Natural killer cell (primary cell): ENCODE measurements at regions not wholly inside any gene's neighbourhood (a gene's known extent, or its start where the extent isn't known, plus 50 kb on each side); places are given as distances from the start of the nearest gene placed in this dataset.

ENCODE experiments used
- ATAC-seq, 3 donors: fragments of 150-1000 bp in 2 of 3; fragments of 200-7000 bp in 1 of 3; cut with Tn5 transposase; 1 replicate in 1 of 3; 2 replicates in 2 of 3; pipeline ENCODE4 v1.10.0; 2021; ENCODE audit warnings: mild to moderate bottlenecking in 2 of 3, moderate library complexity in 2 of 3
- DNase-seq, 2 donors: peaks; one replicate each; pipeline versions ENCODE4 v3.0.0 to v3.0.0-alpha.2; 2013 to 2021; ENCODE audit warnings: mixed read lengths in 1 of 2
- H3K27ac ChIP-seq: one replicate; pipeline ENCODE4 v1.5.1; 2013; ENCODE audit warnings: mild to moderate bottlenecking, low read length
- H3K27me3 ChIP-seq: one replicate; pipeline ENCODE4 v1.6.1; 2013; ENCODE audit warnings: low read length; ENCODE audit not compliant: control insufficient read depth, insufficient read depth
- H3K36me3 ChIP-seq: one replicate; pipeline ENCODE4 v1.6.1; 2013; ENCODE audit warnings: low read length; ENCODE audit not compliant: control insufficient read depth, insufficient read depth
- H3K4me1 ChIP-seq: one replicate; pipeline ENCODE4 v1.6.1; 2013; ENCODE audit warnings: low read length; ENCODE audit not compliant: control insufficient read depth, insufficient read depth
- H3K4me3 ChIP-seq: one replicate; pipeline ENCODE4 v1.5.1; 2013; ENCODE audit warnings: low read length
- H3K9me3 ChIP-seq: one replicate; pipeline ENCODE4 v1.6.1; 2013; ENCODE audit warnings: low read length; ENCODE audit not compliant: control insufficient read depth, insufficient read depth
- H3K27ac Mint-ChIP-seq, 2 donors: one replicate each; pipeline ENCODE4 v1.8.0; 2022; ENCODE audit warnings: mild to moderate bottlenecking in 2 of 2, mixed read lengths in 2 of 2, moderate library complexity in 1 of 2
- H3K27me3 Mint-ChIP-seq, 2 donors: one replicate each; pipeline ENCODE4 v1.8.0; 2022; ENCODE audit warnings: low read depth in 2 of 2, mixed read lengths in 2 of 2
- H3K36me3 Mint-ChIP-seq: one replicate; pipeline ENCODE4 v1.8.0; 2022; ENCODE audit warnings: mixed read lengths
- H3K4me1 Mint-ChIP-seq, 2 donors: one replicate each; pipeline ENCODE4 v1.8.0; 2022; ENCODE audit warnings: mixed read lengths in 2 of 2
- H3K4me3 Mint-ChIP-seq: one replicate; pipeline ENCODE4 v1.8.0; 2022; ENCODE audit warnings: mild to moderate bottlenecking, moderate library complexity, mixed read lengths
- H3K9me3 Mint-ChIP-seq, 2 donors: one replicate each; pipeline ENCODE4 v1.8.0; 2022; ENCODE audit warnings: mixed read lengths in 2 of 2
- WGBS: methylation state at CpG from one replicate; pipeline ENCODE4 v1.1.7; 2013; ENCODE audit warnings: missing lambda C conversion rate; ENCODE audit not compliant: insufficient coverage; 5-methylcytosine and 5-hydroxymethylcytosine counted together
- intact Hi-C: fragments of 100-400 bp; cut with micrococcal nuclease; formaldehyde crosslinking; loops from one replicate; pipeline ENCODE4 v1.14.2; 2022
- TF ChIP-seq, protein P1 (sequence below): fragments of 200-600 bp; IDR thresholded peaks from one replicate; pipeline ENCODE4 v1.8.0; 2022; ENCODE audit warnings: antibody characterized with exemption

GRCh38 chr6:18600255-18600654, 213.1 kb downstream of the RNF144B start:
- no peak overlapping the region for H3K4me3 ChIP-seq
- H3K27me3 ChIP-seq = no peaks in the 10 kb centered on the region
- H3K4me1 ChIP-seq = no peaks in the 10 kb centered on the region
- peaks cover 5 to 22% of the 10 kb centered on the region in 2 donors for H3K27me3 Mint-ChIP-seq
- H3K9me3 Mint-ChIP-seq = no peaks in the 10 kb centered on the region
- no peak overlapping the region for H3K27ac ChIP-seq
- H3K27ac Mint-ChIP-seq = no peak overlapping the region
- intact Hi-C loops = no loop called here
- DNase-seq = no peak
- WGBS = 58% methylated on average over 2 of the region's 2 CpGs
- H3K4me1 Mint-ChIP-seq = peaks cover 5 to 7% of the 10 kb centered on the region in 2 donors
- H3K36me3 Mint-ChIP-seq = no peaks in the 10 kb centered on the region
- ATAC-seq = no peak
- TF ChIP-seq, protein P1, sequence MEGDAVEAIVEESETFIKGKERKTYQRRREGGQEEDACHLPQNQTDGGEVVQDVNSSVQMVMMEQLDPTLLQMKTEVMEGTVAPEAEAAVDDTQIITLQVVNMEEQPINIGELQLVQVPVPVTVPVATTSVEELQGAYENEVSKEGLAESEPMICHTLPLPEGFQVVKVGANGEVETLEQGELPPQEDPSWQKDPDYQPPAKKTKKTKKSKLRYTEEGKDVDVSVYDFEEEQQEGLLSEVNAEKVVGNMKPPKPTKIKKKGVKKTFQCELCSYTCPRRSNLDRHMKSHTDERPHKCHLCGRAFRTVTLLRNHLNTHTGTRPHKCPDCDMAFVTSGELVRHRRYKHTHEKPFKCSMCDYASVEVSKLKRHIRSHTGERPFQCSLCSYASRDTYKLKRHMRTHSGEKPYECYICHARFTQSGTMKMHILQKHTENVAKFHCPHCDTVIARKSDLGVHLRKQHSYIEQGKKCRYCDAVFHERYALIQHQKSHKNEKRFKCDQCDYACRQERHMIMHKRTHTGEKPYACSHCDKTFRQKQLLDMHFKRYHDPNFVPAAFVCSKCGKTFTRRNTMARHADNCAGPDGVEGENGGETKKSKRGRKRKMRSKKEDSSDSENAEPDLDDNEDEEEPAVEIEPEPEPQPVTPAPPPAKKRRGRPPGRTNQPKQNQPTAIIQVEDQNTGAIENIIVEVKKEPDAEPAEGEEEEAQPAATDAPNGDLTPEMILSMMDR = no peak
- no peaks in the 10 kb centered on the region for H3K36me3 ChIP-seq
- no peaks in the 10 kb centered on the region for H3K9me3 ChIP-seq
- H3K4me3 Mint-ChIP-seq = no peak overlapping the region

DNA sequence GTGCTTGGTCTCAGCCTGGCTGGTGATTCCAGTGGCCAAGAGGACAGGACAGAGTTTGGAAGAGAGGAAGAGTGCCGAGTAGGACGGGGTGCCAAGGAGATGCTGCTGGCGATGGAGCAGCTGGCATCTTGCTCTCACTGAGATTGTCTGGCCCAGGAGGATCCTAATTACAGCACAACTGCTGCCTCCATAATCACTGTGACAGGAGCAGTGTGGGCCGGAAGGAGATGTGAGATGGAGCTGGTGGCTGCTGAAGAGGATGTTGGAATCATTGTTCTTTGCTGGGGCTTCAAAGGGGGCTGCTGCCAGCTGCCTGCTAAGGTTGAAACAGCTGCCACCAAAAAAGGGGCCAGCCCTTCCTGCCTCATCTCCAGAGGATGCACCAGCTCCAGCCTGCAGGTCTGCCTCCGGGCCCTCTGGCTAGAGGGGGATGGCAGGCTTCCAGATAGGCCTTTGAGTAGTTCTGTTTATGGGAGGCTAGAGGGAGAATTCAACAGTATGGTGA, 214.4 kb downstream of the RNF144B start:
- Histone ChIP-seq H3K9me3 (no peaks in the 10 kb centered on the region), H3K27me3 (peaks cover 3% of the 10 kb centered on the region), H3K4me3 (no peak overlapping the region), H3K36me3 (no peaks in the 10 kb centered on the region), H3K27ac (no peak overlapping the region), H3K4me1 (no peaks in the 10 kb centered on the region)
- no peaks in the 10 kb centered on the region for H3K36me3 Mint-ChIP-seq
- peaks cover 0 to under 1% of the 10 kb centered on the region in 2 donors for H3K4me1 Mint-ChIP-seq
- no peak overlapping the region for H3K27ac Mint-ChIP-seq
- DNase-seq = no peak
- no peak for ATAC-seq
- TF ChIP-seq, protein P1 = no peak
- no peak overlapping the region for H3K4me3 Mint-ChIP-seq
- 77% methylated on average over 5 of the region's 5 CpGs for WGBS
- H3K27me3 Mint-ChIP-seq = peaks cover 5 to 9% of the 10 kb centered on the region in 2 donors
- intact Hi-C loops = no loop called here
- H3K9me3 Mint-ChIP-seq = no peaks in the 10 kb centered on the region

DNA sequence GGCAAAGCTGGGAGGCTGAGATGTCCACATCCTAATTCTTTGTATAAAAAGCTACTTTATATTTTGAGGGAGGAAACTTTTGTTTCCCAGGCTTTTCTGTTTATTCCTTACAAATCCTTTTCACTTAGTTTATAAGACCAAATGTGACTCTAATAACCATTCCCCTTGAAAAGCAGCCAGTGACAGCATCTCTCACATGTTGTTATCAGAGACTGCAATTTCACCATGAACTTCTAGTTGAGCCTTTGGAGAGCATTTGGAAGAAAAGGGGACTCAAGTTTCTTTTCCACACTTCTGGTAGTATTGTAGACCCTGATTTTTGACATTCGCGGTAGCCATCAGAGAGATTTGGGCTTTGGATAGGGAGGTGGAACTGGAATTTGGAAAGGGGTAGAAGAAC, 215.8 kb downstream of the RNF144B start:
- H3K4me3 Mint-ChIP-seq = no peak overlapping the region
- DNase-seq = no peak
- 94% methylated on average over 2 of the region's 2 CpGs for WGBS
- no peaks in the 10 kb centered on the region for H3K9me3 ChIP-seq
- H3K27ac ChIP-seq = no peak overlapping the region
- H3K36me3 Mint-ChIP-seq = no peaks in the 10 kb centered on the region
- peaks cover 5 to 7% of the 10 kb centered on the region in 2 donors for H3K27me3 Mint-ChIP-seq
- no peak for ATAC-seq
- H3K27ac Mint-ChIP-seq = no peak overlapping the region
- no peaks in the 10 kb centered on the region for H3K9me3 Mint-ChIP-seq
- H3K27me3 ChIP-seq = peaks cover 3% of the 10 kb centered on the region
- no peaks in the 10 kb centered on the region for H3K36me3 ChIP-seq
- H3K4me1 ChIP-seq = no peaks in the 10 kb centered on the region
- TF ChIP-seq, protein P1 = no peak
- H3K4me1 Mint-ChIP-seq = no peaks in the 10 kb centered on the region
- intact Hi-C loops = no loop called here
- H3K4me3 ChIP-seq = no peak overlapping the region

- Mint-ChIP-seq H3K36me3 (no peaks in the 10 kb centered on the region), H3K27ac (no peak overlapping the region), H3K27me3 (peaks cover 5 to 7% of the 10 kb centered on the region in 2 donors), H3K4me3 (no peak overlapping the region), H3K4me1 (no peaks in the 10 kb centered on the region), H3K9me3 (no peaks in the 10 kb centered on the region)
- Histone ChIP-seq H3K4me1 (no peaks in the 10 kb centered on the region), H3K4me3 (no peak overlapping the region), H3K9me3 (no peaks in the 10 kb centered on the region), H3K36me3 (no peaks in the 10 kb centered on the region), H3K27me3 (peaks cover 3% of the 10 kb centered on the region), H3K27ac (no peak overlapping the region)
- intact Hi-C loops = no loop called here
- TF ChIP-seq, protein P1 = no peak
- DNase-seq = no peak
- no peak for ATAC-seq
- WGBS = 73% methylated on average over 2 of the region's 5 CpGs
Observed at GRCh38 chr6:18603361-18603760, 216.2 kb downstream of the RNF144B start.
